Heart right ventricle (tissue), 16 donors: ENCODE measurements at regions not wholly inside any gene's neighbourhood (a gene's known extent, or its start where the extent isn't known, plus 50 kb on each side); places are given as distances from the start of the nearest gene placed in this dataset.

ENCODE experiments used
- ATAC-seq, 8 donors: fragments of 200-7000 bp; cut with Tn5 transposase; one replicate each; pipeline ENCODE4 v1.9.1; 2020; ENCODE audit warnings: mild to moderate bottlenecking in 8 of 8, moderate library complexity in 8 of 8, moderate number of reproducible peaks in 1 of 8
- DNase-seq, 2 donors: peaks; one replicate each; pipeline ENCODE4 v3.0.0-alpha.2; 2020
- H3K27ac ChIP-seq, 10 donors: fragments of 200-600 bp; sonication (generic) in 2 of 10; one replicate each; pipeline versions ENCODE4 v1.5.0 to v1.8.0; 2020 to 2022; ENCODE audit warnings: mild to moderate bottlenecking in 3 of 10
- H3K27me3 ChIP-seq, 7 donors: fragments of 200-600 bp; one replicate each; pipeline ENCODE4 v1.8.0; 2021 to 2022; ENCODE audit warnings: mild to moderate bottlenecking in 2 of 7
- H3K36me3 ChIP-seq, 9 donors: fragments of 200-600 bp; sonication (generic) in 1 of 9; one replicate each; pipeline versions ENCODE4 v1.5.0 to v1.8.0; 2020 to 2022; ENCODE audit warnings: mild to moderate bottlenecking in 2 of 9
- H3K4me1 ChIP-seq, 9 donors: fragments of 200-600 bp; sonication (generic) in 1 of 9; one replicate each; pipeline versions ENCODE4 v1.5.0 to v1.8.0; 2020 to 2022; ENCODE audit warnings: mild to moderate bottlenecking in 4 of 9
- H3K4me3 ChIP-seq, 10 donors: fragments of 200-600 bp; sonication (generic) in 2 of 10; one replicate each; pipeline versions ENCODE4 v1.5.0 to v1.8.0; 2020 to 2022; ENCODE audit warnings: mild to moderate bottlenecking in 7 of 10, moderate library complexity in 2 of 10
- H3K9me3 ChIP-seq, 11 donors: fragments of 200-600 bp in 10 of 11; sonication (generic) in 2 of 11; one replicate each; pipeline versions ENCODE4 v1.5.0 to v1.8.0; 2013 to 2022; ENCODE audit warnings: mild to moderate bottlenecking in 2 of 11, control low read depth in 1 of 11, moderate library complexity in 1 of 11
- CTCF ChIP-seq, 9 donors: fragments of 200-600 bp; sonication (generic) in 2 of 9; IDR thresholded peaks; one replicate each; pipeline versions ENCODE4 v1.5.0 to v1.8.0; 2021 to 2022; ENCODE audit warnings: antibody characterized with exemption in 9 of 9, mild to moderate bottlenecking in 5 of 9, moderate library complexity in 1 of 9
- WGBS, 2 donors: extraction: QIAGEN DNeasy Blood & Tissue Kit; methylation state at CpG; one replicate each; pipeline ENCODE4 v1.1.7; 2013; ENCODE audit warnings: inconsistent platforms in 1 of 2; 5-methylcytosine and 5-hydroxymethylcytosine counted together
- intact Hi-C, 10 donors: fragments of 100-400 bp; cut with DNase I; formaldehyde crosslinking; loops; one replicate each; pipeline versions ENCODE4 v1.11.1 to v1.14.2; 2022
- donor health status: Arrhythmogenic right ventricular cardiomyopathy.
- donor health status: ischemic (EF 13 %, LVEDD 7.1; RV severe dilation, severe dysfunction).
- donor health status: healthy with polysubstance abuse.
- donor health status: DM: no; HTN: yes; CAD: no.
- donor health status: DM: no; HTN: no; CAD: no.
- donor health status: ischemic (EF 25% LVEDD 6.9; RV normal size, moderate dysfunction).
- donor health status: ischemic (EF 25% LVEDD 5.7; RV mildly dilated, moderate dysfunction).
- donor health status: healthy.
- donor health status: DM: yes; HTN: yes; CAD: no.
- donor health status: Ischemic cardiomyopathy.
- donor health status: ischemic (EF 35%, LVEDD 5.7; RV mildly dilated, moderate dysfunction).
- donor health status: nonischemic (EF 11% LVEDD 7.7; RV severe dilation, severe dysfunction).
- donor health status: DM: yes; HTN: yes; CAD: no.
- donor health status: PGD.
- donor health status: ischemic (EF 29% LVEDD 5.4; RV normal size, mild dysfunction).
- donor health status: nonischemic (EF 23%, LVEDD 6.1; RV moderate dilation, normal function).

- WGBS, 2 donors: 40 to 45% methylated on average over 17 of the region's 17 CpGs
- H3K27ac ChIP-seq: no peak overlapping the region
- no peaks in the 10 kb centered on the region for H3K4me1 ChIP-seq
- TF ChIP-seq CTCF (IDR thresholded peaks at IDR 0.05): no peak
- intact Hi-C loops: no loop called here
- ATAC-seq: peak in 5 of 8 donors; percentile 23 to 71 (median 56)
- H3K36me3 ChIP-seq: no peaks in the 10 kb centered on the region
- H3K4me3 ChIP-seq: no peak overlapping the region
- peaks cover 0 to 10% (median 0%) of the 10 kb centered on the region in 7 donors for H3K27me3 ChIP-seq
- no peaks in the 10 kb centered on the region for H3K9me3 ChIP-seq
- DNase-seq: peak in 1 of 2 donors; percentile 9
Observed at GRCh38 chr2:16093639-16094529, 153.5 kb downstream of the MYCN start.

GRCh38 chr2:16092861-16093638 is 152.7 kb downstream of the MYCN start:
- ATAC-seq (no peak), DNase-seq (no peak)
- no peaks in the 10 kb centered on the region for H3K36me3 ChIP-seq
- no peaks in the 10 kb centered on the region for H3K9me3 ChIP-seq
- intact Hi-C loops: no loop called here
- 88 to 96% methylated on average over 13 of the region's 13 CpGs for WGBS, 2 donors
- no peaks in the 10 kb centered on the region for H3K4me1 ChIP-seq
- H3K27ac ChIP-seq: no peak overlapping the region
- TF ChIP-seq CTCF (IDR thresholded peaks at IDR 0.05): no peak
- peaks cover 0 to 10% (median 0%) of the 10 kb centered on the region in 7 donors for H3K27me3 ChIP-seq
- no peak overlapping the region for H3K4me3 ChIP-seq

GRCh38 chr2:16091576-16092282 is 151.4 kb downstream of the MYCN start:
- 38 to 63% methylated on average over 1 of the region's 1 CpG for WGBS, 2 donors
- ATAC-seq (no peak), DNase-seq (no peak)
- Histone ChIP-seq H3K27me3 (peaks cover 0 to 10% (median 0%) of the 10 kb centered on the region in 7 donors), H3K36me3 (no peaks in the 10 kb centered on the region), H3K27ac (no peak overlapping the region), H3K4me1 (no peaks in the 10 kb centered on the region), H3K4me3 (no peak overlapping the region), H3K9me3 (no peaks in the 10 kb centered on the region)
- no peak for TF ChIP-seq CTCF (IDR thresholded peaks at IDR 0.05)
- intact Hi-C loops: no loop called here
